IPS-NIHi7 (cell line): ENCODE measurements at regions not wholly inside any gene's neighbourhood (a gene's known extent, or its start where the extent isn't known, plus 50 kb on each side); places are given as distances from the start of the nearest gene placed in this dataset.
A peak's percentile ranks its signal among the peaks of the same experiment; 100 is the strongest.
"Not testable (repeated sequence)": the region's sequence is repeated elsewhere in the genome, so short reads cannot be mapped to it uniquely, and the experiment has no call there.

ENCODE experiments used
- DNase-seq: peaks from one replicate; pipeline ENCODE4 v3.0.0; 2012; ENCODE audit warnings: mixed read lengths; ENCODE audit errors: extremely low spot score

DNA sequence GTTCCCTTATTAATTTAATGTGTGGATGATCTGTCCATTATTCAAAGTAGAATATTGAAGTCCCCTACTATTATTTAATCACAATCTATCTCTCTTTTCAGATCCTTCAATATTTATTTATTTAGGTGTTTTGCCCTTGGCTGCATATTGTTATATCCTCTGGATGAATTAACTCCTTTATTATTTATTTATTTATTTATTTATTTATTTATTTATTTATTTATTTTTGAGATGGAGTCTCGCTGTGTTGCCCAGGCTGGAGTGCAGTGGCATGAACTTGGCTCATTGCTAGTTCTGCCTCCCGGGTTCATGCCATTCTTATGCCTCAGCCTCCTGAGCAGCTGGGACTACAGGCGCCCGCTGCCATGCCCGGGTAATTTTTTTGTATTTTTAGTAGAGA, 776.6 kb upstream of the NXPH2 start:
- DNase-seq: no peak

- DNase-seq: no peak
These were observed 770.7 kb upstream of the NXPH2 start for GRCh38 chr2:139550873-139551272.

DNA sequence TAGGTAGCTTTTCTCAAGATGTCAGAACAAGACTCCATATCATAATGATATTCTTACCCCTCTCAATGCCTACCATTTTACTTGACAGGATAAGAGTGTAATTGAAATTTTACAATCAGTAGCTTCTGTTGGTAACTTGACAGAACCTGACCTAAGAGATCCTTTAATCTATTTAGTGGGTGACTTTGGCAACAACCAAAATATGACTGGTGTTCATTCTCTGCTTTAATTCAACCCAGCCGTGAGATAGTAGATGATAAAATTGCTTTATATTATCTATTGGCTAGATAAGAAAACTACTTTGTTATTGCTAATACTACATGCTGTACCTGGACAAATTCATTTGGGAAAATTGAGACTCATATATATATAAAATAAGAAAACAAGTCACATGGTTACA, 770.2 kb upstream of the NXPH2 start:
- DNase-seq: no peak

- no peak for DNase-seq
These were observed 764.1 kb upstream of the NXPH2 start for GRCh38 chr2:139544186-139544851.

- DNase-seq: not testable (repeated sequence)
These were observed 758.3 kb upstream of the NXPH2 start for GRCh38 chr2:139538332-139539020.

- no peak for DNase-seq
These were observed 748.9 kb upstream of the NXPH2 start for GRCh38 chr2:139529080-139529479.

DNA sequence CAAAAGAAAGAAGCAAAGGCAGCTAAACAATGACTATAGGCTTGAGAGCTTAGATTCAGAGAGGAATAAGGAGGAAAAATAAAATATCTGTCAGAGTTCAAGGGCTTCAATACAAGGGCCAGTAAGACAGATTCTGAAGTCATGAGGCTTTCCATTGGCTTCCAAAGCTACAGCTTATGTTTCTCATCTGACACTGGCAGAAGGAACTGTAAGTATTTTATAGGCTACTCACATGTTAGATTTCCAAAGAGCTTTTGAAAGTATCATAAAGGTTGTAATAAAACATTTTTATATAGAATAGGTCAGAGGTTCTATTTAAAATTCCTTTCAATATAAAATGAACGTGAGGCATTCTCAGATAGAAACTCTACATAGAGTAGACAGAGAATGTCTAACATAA, 746.6 kb upstream of the NXPH2 start:
- DNase-seq: no peak

DNA sequence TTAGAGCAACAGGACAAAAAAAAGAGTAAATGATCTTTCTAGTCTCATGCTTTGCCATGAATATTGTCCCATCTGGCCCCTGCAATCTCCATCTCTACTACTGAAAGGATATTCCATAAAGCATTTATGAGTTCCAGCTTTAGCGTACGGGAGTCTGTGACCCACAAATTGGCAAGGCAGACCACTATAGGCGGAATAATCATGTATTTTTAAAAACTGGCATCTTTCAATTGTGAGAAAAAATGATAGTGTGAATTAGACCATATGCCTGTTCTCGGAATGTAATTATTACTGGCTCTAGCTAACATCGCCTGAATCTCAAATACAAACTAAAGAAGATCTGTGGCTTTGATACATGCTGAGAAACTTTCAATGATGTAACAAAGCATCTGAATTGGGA, 738.1 kb upstream of the NXPH2 start:
- no peak for DNase-seq

GRCh38 chr2:139514951-139515350, 734.8 kb upstream of the NXPH2 start:
- no peak for DNase-seq

- DNase-seq: no peak
These were observed 715.7 kb upstream of the NXPH2 start for GRCh38 chr2:139495851-139496250.

DNA sequence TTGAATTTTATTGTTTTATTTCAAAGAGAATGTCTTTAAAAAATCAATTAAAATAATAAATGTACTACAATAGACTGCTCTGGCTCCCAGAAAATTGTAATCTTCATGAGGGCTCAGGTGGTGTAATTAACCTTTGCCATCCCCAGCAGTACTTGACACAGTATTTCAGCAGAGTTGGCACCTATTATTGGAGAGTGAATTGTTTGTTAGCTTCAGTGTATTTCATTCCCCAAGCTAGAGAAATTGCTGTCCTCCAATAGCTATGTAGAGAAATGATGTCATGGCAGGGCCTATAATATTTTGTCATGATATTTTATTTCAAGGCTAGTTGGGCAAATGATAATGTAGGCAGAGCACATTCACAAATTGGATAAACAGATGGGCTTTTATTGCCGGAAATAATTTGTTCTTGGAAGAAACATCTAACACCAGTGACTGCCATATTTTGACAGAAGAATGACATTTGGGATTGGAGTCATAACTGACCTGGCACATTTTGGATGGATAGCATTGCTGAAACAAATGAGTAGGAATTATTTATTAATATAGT, 712.0 kb upstream of the NXPH2 start:
- no peak for DNase-seq

- DNase-seq: no peak
These were observed 700.0 kb upstream of the NXPH2 start for GRCh38 chr2:139480161-139480650.

DNA sequence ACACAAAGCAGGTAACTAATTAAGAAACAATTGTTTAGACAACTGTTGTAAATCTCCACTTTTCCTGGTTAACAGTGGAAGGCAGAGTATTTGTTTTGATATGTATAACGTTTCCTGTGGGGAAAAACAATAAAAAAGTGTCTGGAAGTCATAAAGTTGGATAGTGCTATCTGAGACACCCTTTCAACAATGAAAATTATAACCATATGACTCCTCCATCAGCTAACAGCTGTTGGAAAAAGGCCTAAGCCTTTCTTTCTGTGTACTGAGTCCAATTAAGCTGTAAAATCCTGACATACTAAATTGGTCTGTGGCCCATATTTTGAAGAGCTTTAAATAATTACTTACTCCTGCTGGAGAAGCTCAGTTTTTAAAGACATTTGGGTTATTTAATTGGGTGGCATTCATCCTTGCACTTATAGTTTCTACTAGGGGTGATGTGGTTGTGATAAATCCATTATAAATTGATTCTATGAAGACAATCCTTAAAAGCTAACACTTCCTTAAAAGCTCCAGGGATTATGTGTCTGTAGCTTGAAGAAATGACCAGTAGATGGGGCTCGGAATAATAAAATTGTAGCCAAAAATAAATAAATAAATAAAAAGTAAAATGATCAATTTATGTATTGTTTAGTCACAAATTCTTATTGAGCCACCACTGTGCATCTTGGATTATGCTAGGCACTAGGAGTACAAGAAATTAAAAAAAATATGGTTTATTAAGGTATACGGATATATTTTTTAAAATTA, 698.1 kb upstream of the NXPH2 start:
- no peak for DNase-seq

DNA sequence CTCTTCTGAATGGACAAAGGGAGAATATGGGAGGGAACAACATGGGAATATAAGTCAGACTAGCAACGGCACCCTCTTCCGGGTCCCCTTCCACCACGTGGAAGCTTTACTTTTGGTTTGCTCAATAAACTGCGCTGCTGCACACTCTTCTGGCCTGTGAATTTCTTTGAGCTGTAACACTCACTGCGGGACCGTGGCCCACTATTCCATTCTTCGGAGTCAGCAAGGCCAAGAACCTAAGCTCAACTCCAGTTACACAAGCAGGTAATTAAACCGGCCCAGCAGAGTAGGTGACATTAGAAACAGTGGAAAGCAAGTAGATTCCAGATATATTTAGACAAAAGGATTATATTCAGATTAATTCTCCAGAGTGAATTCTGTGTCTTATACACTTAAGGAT, 697.4 kb upstream of the NXPH2 start:
- DNase-seq: no peak

- DNase-seq: no peak
These were observed 689.8 kb upstream of the NXPH2 start for GRCh38 chr2:139469985-139470384.

DNA sequence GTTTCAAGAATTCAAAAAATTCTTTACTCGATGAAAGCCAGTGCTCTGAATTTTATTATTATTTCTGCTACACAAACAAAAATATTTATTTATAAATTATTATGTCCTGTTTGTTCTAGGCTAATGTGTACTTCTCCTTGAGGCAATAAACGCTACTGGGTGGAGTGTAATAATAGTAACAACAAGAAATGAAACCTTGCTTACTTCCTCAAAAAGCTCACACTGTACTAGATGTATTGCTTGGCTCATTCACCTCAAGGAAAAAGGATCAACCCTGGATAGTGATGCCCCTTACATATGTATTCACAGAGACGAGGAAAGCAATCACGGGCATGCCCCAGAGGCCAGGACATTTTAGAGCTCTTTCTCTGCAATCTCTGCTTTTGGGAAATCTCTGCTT, 685.6 kb upstream of the NXPH2 start:
- no peak for DNase-seq

- DNase-seq: no peak
These were observed 677.7 kb upstream of the NXPH2 start for GRCh38 chr2:139457873-139458272.

- no peak for DNase-seq
These were observed 674.1 kb upstream of the NXPH2 start for GRCh38 chr2:139454251-139454650.

GRCh38 chr2:139439100-139439499, 658.9 kb upstream of the NXPH2 start:
- no peak for DNase-seq

DNA sequence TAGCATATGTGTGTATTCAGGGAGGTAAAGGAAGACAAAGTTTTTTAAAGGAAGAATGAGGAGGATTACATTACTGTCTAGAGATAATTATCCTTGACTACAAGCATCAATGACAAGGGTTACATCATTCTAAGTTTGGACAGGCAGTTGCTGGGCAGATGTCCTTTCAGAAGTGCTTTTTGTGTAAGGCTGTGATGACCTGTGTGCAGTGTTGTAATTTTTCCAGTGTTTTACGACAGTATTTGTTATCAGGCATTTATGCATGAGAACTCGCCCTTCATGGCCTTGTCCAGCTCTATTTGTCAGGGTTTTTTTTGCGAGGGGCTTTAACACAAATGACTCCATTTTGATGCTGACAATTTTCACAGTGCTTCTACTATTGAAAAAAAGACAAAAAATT, 658.3 kb upstream of the NXPH2 start:
- no peak for DNase-seq

GRCh38 chr2:139427164-139427563, 647.0 kb upstream of the NXPH2 start:
- peak; percentile 15 for DNase-seq

DNA sequence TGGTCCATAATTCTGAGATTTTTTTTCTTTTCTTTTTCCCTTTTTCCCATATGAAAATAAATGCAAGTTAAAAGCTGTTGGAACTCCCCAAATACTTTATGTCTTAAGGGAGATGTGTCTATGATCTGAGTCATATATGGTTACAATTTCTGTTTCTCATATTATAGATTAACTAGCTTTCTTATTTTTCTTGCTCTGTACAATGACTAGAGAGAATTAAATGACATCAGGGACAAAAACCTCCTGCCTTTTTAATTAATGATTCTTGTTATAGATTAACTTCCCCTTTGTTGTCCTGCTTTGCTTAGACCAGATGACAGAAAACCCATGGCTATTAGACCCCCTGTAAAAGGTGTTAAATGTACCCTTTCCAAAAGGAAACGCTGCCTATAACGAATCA, 643.9 kb upstream of the NXPH2 start:
- DNase-seq: no peak

DNA sequence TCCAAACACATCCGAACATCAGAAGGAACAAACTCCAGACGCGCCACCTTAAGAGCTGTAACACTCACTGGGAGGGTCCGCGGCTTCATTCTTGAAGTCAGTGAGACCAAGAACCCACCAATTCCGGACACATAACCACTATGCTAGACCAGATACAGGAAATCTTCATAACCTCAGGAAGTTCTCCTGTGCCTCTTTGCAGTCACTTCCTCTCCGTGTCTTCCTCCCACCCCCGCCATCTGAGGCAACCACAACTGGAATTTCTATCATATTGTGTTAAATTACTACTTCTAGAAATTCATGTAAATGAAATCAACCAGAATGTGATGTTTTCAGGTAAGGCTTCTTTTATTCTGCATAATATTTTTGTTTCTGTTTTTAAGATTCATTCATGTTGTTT, 631.0 kb upstream of the NXPH2 start:
- no peak for DNase-seq
